T47D (cell line): ENCODE measurements at regions not wholly inside any gene's neighbourhood (a gene's known extent, or its start where the extent isn't known, plus 50 kb on each side); places are given as distances from the start of the nearest gene placed in this dataset.

Experiments used
- DNase-seq, 2 experiments: peaks; one replicate each; pipeline versions ENCODE4 v3.0.0 to v3.0.0-alpha.2; 2011 to 2012; ENCODE audit warnings: low read depth in 1 of 2, low spot score in 1 of 2
- JUND ChIP-seq: IDR thresholded peaks from 2 replicates; pipeline ENCODE4 v1.6.1; 2012; ENCODE audit warnings: low read depth
- in situ Hi-C: cut with HindIII; loops from 2 replicates; pipeline ENCODE4 v1.10.0; 2016; ENCODE audit warnings: low sequenced_read_pairs, low pct_unique_long_range_greater_than_20kb

- no peak for DNase-seq
- no peak for TF ChIP-seq JUND
- in situ Hi-C loops = no loop called here
Measured at GRCh38 chr5:63131626-63132285, 553.1 kb downstream of the LRRC70 start.

- DNase-seq = no peak
- in situ Hi-C loops = no loop called here
- TF ChIP-seq JUND = no peak
Measured at GRCh38 chr5:63128761-63129160, 550.1 kb downstream of the LRRC70 start.

- no peak for DNase-seq
- in situ Hi-C loops = no loop called here
- TF ChIP-seq JUND = no peak
Measured at GRCh38 chr5:63128018-63128417, 549.4 kb downstream of the LRRC70 start.

- in situ Hi-C loops = no loop called here
- no peak for DNase-seq
- no peak for TF ChIP-seq JUND
Measured at GRCh38 chr5:63127054-63127453, 548.4 kb downstream of the LRRC70 start.

GRCh38 chr5:63125862-63126261 is 547.2 kb downstream of the LRRC70 start:
- TF ChIP-seq JUND = no peak
- in situ Hi-C loops = no loop called here
- DNase-seq = peak; percentile 18 to 66

GRCh38 chr5:63125392-63125791 is 546.8 kb downstream of the LRRC70 start:
- in situ Hi-C loops = no loop called here
- TF ChIP-seq JUND = no peak
- no peak for DNase-seq

- in situ Hi-C loops = no loop called here
- DNase-seq = no peak
- TF ChIP-seq JUND = no peak
Measured at GRCh38 chr5:63124266-63124665, 545.6 kb downstream of the LRRC70 start.

- no peak for TF ChIP-seq JUND
- in situ Hi-C loops = no loop called here
- DNase-seq = no peak
Measured at GRCh38 chr5:63121471-63121870, 542.9 kb downstream of the LRRC70 start.

- in situ Hi-C loops = no loop called here
- no peak for TF ChIP-seq JUND
- DNase-seq = no peak
Measured at GRCh38 chr5:63118221-63118620, 539.6 kb downstream of the LRRC70 start.

- no peak for TF ChIP-seq JUND
- in situ Hi-C loops = no loop called here
- no peak for DNase-seq
Measured at GRCh38 chr5:63111891-63112290, 533.3 kb downstream of the LRRC70 start.

- DNase-seq = no peak
- no peak for TF ChIP-seq JUND
- in situ Hi-C loops = no loop called here
Measured at GRCh38 chr5:63101870-63102269, 523.3 kb downstream of the LRRC70 start.

- DNase-seq = no peak
- in situ Hi-C loops = no loop called here
- TF ChIP-seq JUND = no peak
Measured at GRCh38 chr5:63097286-63097685, 518.7 kb downstream of the LRRC70 start.

- no peak for DNase-seq
- in situ Hi-C loops = no loop called here
- TF ChIP-seq JUND = no peak
Measured at GRCh38 chr5:63094730-63095129, 516.1 kb downstream of the LRRC70 start.

GRCh38 chr5:63089147-63089546 is 510.5 kb downstream of the LRRC70 start:
- no peak for TF ChIP-seq JUND
- no peak for DNase-seq
- in situ Hi-C loops = no loop called here
